Mesenchymal stem cell (in vitro differentiated cells and primary cell): ENCODE measurements at regions not wholly inside any gene's neighbourhood (a gene's known extent, or its start where the extent isn't known, plus 50 kb on each side); places are given as distances from the start of the nearest gene placed in this dataset.

Experiments
- DNase-seq: peaks from one replicate; pipeline ENCODE4 v3.0.0-alpha.2; 2013
- H2AFZ ChIP-seq: one replicate; pipeline ENCODE4 v1.6.1; 2013; ENCODE audit warnings: low read depth, mild to moderate bottlenecking, control low read depth, inconsistent platforms, low read length, moderate library complexity
- H2AK5ac ChIP-seq: 2 replicates; pipeline ENCODE4 v1.6.1; 2013; ENCODE audit warnings: low read length, moderate library complexity, mild to moderate bottlenecking, inconsistent platforms; ENCODE audit not compliant: severe bottlenecking
- H2BK120ac ChIP-seq: one replicate; pipeline ENCODE4 v1.6.1; 2013; ENCODE audit warnings: low read depth, mild to moderate bottlenecking, inconsistent platforms, low read length, moderate library complexity
- H2BK12ac ChIP-seq, 2 experiments: one replicate each; pipeline ENCODE4 v1.6.1; 2013; ENCODE audit warnings: inconsistent platforms in 2 of 2, low read length in 2 of 2, mild to moderate bottlenecking in 2 of 2, moderate library complexity in 2 of 2, control low read depth in 1 of 2
- H2BK15ac ChIP-seq: one replicate; pipeline ENCODE4 v1.6.1; 2013; ENCODE audit warnings: mild to moderate bottlenecking, low read depth, inconsistent platforms; ENCODE audit not compliant: poor library complexity, severe bottlenecking
- H2BK5ac ChIP-seq: 2 replicates; pipeline ENCODE4 v1.6.1; 2013; ENCODE audit warnings: low read depth, mild to moderate bottlenecking, low read length, control low read depth, inconsistent platforms; ENCODE audit not compliant: poor library complexity, severe bottlenecking
- H3K14ac ChIP-seq, 2 experiments: one replicate each; pipeline ENCODE4 v1.6.1; 2013; ENCODE audit warnings: inconsistent platforms in 2 of 2, low read length in 2 of 2, control low read depth in 1 of 2, mild to moderate bottlenecking in 1 of 2, moderate library complexity in 1 of 2
- H3K18ac ChIP-seq, 2 experiments: one replicate each; pipeline ENCODE4 v1.6.1; 2013; ENCODE audit warnings: inconsistent platforms in 2 of 2, low read length in 2 of 2, control low read depth in 1 of 2, low read depth in 1 of 2, mild to moderate bottlenecking in 1 of 2
- H3K23ac ChIP-seq, 2 experiments: one replicate each; pipeline ENCODE4 v1.6.1; 2013; ENCODE audit warnings: inconsistent platforms in 2 of 2, low read length in 2 of 2, mild to moderate bottlenecking in 2 of 2, moderate library complexity in 2 of 2, control low read depth in 1 of 2
- H3K27ac ChIP-seq: 2 replicates; pipeline ENCODE4 v1.5.1; 2013; ENCODE audit warnings: mild to moderate bottlenecking, moderate library complexity, low read length, control low read depth, inconsistent platforms; ENCODE audit not compliant: poor library complexity, severe bottlenecking
- H3K27me3 ChIP-seq, 2 experiments: 2 replicates each; pipeline versions ENCODE4 v1.6.1 to v1.7.0; 2013; ENCODE audit warnings: low read length in 2 of 2, mild to moderate bottlenecking in 2 of 2, moderate library complexity in 2 of 2, control low read depth in 1 of 2, inconsistent platforms in 1 of 2; ENCODE audit not compliant: control insufficient read depth in 1 of 2, insufficient read depth in 1 of 2
- H3K36me3 ChIP-seq, 2 experiments: 2 replicates each; pipeline versions ENCODE4 v1.6.1 to v1.7.0; 2013; ENCODE audit warnings: low read length in 2 of 2, control low read depth in 1 of 2, inconsistent platforms in 1 of 2, low read depth in 1 of 2, mild to moderate bottlenecking in 1 of 2; ENCODE audit not compliant: insufficient read depth in 2 of 2, control insufficient read depth in 1 of 2
- H3K4ac ChIP-seq, 2 experiments: one replicate each; pipeline ENCODE4 v1.6.1; 2013; ENCODE audit warnings: inconsistent platforms in 2 of 2, low read length in 2 of 2, mild to moderate bottlenecking in 2 of 2, moderate library complexity in 2 of 2, control low read depth in 1 of 2, low read depth in 1 of 2
- H3K4me1 ChIP-seq: 2 replicates; pipeline ENCODE4 v1.6.1; 2013; ENCODE audit warnings: low read depth, low read length, control low read depth; ENCODE audit not compliant: control insufficient read depth, insufficient read depth
- H3K4me2 ChIP-seq: 2 replicates; pipeline ENCODE4 v1.6.1; 2013; ENCODE audit warnings: low read length, mild to moderate bottlenecking, inconsistent platforms; ENCODE audit not compliant: poor library complexity, severe bottlenecking
- H3K4me3 ChIP-seq, 2 experiments: 2 replicates each; pipeline versions ENCODE4 v1.5.1 to v1.7.0; 2013; ENCODE audit warnings: low read length in 2 of 2, mild to moderate bottlenecking in 2 of 2, control low read depth in 1 of 2, low read depth in 1 of 2; ENCODE audit not compliant: insufficient read depth in 1 of 2
- H3K79me1 ChIP-seq: replicated peaks from 2 replicates; pipeline ENCODE4 v1.6.1; 2013; ENCODE audit warnings: mild to moderate bottlenecking, control low read depth, low read length, inconsistent platforms; ENCODE audit not compliant: poor library complexity, severe bottlenecking
- H3K9ac ChIP-seq: 2 replicates; pipeline ENCODE4 v1.7.0; 2013; ENCODE audit warnings: mild to moderate bottlenecking, low read length, moderate library complexity
- H3K9me3 ChIP-seq: 2 replicates; pipeline ENCODE4 v1.7.0; 2013; ENCODE audit warnings: mild to moderate bottlenecking, low read length; ENCODE audit not compliant: control insufficient read depth
- H4K8ac ChIP-seq: one replicate; pipeline ENCODE4 v1.6.1; 2013; ENCODE audit warnings: inconsistent platforms, mild to moderate bottlenecking, low read length, moderate library complexity
- H4K91ac ChIP-seq: one replicate; pipeline ENCODE4 v1.6.1; 2013; ENCODE audit warnings: mild to moderate bottlenecking, low read length, inconsistent platforms
- WGBS: methylation state at CpG from one replicate; pipeline ENCODE4 v1.1.7; 2013; ENCODE audit warnings: mixed read lengths; 5-methylcytosine and 5-hydroxymethylcytosine counted together

GRCh38 chr6:92737983-92738382 is 681.4 kb downstream of the EPHA7 start:
- no peak overlapping the region for H2BK15ac ChIP-seq
- DNase-seq: no peak
- H3K18ac ChIP-seq: no peak overlapping the region
- H4K8ac ChIP-seq: no peak overlapping the region
- H3K23ac ChIP-seq: no peak overlapping the region
- H2AFZ ChIP-seq: no peak overlapping the region
- no peak overlapping the region for H3K4ac ChIP-seq
- H3K36me3 ChIP-seq: no peaks in the 10 kb centered on the region
- 97% methylated on average over 3 of the region's 3 CpGs for WGBS
- no peak overlapping the region for H3K4me3 ChIP-seq
- no peaks in the 10 kb centered on the region for H3K4me1 ChIP-seq
- H2BK120ac ChIP-seq: no peak overlapping the region
- H4K91ac ChIP-seq: no peak overlapping the region
- no peak overlapping the region for H3K9ac ChIP-seq
- no peak overlapping the region for H3K27ac ChIP-seq
- H3K14ac ChIP-seq: no peak overlapping the region
- H3K4me2 ChIP-seq: no peak overlapping the region
- no peak overlapping the region for H2BK5ac ChIP-seq
- H3K27me3 ChIP-seq: no peaks in the 10 kb centered on the region
- no peaks in the 10 kb centered on the region for H3K79me1 ChIP-seq
- H2BK12ac ChIP-seq: no peak overlapping the region
- peaks cover 10% of the 10 kb centered on the region for H3K9me3 ChIP-seq
- H2AK5ac ChIP-seq: no peak overlapping the region

- H2BK12ac ChIP-seq: no peak overlapping the region
- H2BK5ac ChIP-seq: no peak overlapping the region
- no peak overlapping the region for H3K18ac ChIP-seq
- H3K14ac ChIP-seq: no peak overlapping the region
- H3K9ac ChIP-seq: no peak overlapping the region
- H2BK15ac ChIP-seq: no peak overlapping the region
- no peak overlapping the region for H3K27ac ChIP-seq
- H2AK5ac ChIP-seq: no peak overlapping the region
- H3K4ac ChIP-seq: no peak overlapping the region
- H3K36me3 ChIP-seq: peaks cover 0 to 6% of the 10 kb centered on the region in 2 experiments
- H2BK120ac ChIP-seq: no peak overlapping the region
- no peak for DNase-seq
- H3K23ac ChIP-seq: no peak overlapping the region
- WGBS: 98% methylated on average over 42 of the region's 45 CpGs
- no peak overlapping the region for H2AFZ ChIP-seq
- H3K4me2 ChIP-seq: no peak overlapping the region
- H3K4me1 ChIP-seq: no peaks in the 10 kb centered on the region
- H3K27me3 ChIP-seq: no peaks in the 10 kb centered on the region
- no peak overlapping the region for H3K4me3 ChIP-seq
- no peaks in the 10 kb centered on the region for H3K79me1 ChIP-seq
- H4K8ac ChIP-seq: no peak overlapping the region
- peak overlapping the region; percentile 39 for H4K91ac ChIP-seq
- H3K9me3 ChIP-seq: peaks cover 3% of the 10 kb centered on the region
These were observed 695.9 kb downstream of the EPHA7 start for GRCh38 chr6:92723390-92723931.

GRCh38 chr6:92719773-92720172 is 699.6 kb downstream of the EPHA7 start:
- H3K14ac ChIP-seq: no peak overlapping the region
- no peak overlapping the region for H3K27ac ChIP-seq
- H2BK120ac ChIP-seq: no peak overlapping the region
- H3K36me3 ChIP-seq: peaks cover 0 to 6% of the 10 kb centered on the region in 2 experiments
- H3K4me1 ChIP-seq: no peaks in the 10 kb centered on the region
- H3K4ac ChIP-seq: no peak overlapping the region
- DNase-seq: no peak
- no peak overlapping the region for H2AFZ ChIP-seq
- H3K9me3 ChIP-seq: peaks cover 3% of the 10 kb centered on the region
- no peak overlapping the region for H3K4me3 ChIP-seq
- no peaks in the 10 kb centered on the region for H3K79me1 ChIP-seq
- no peak overlapping the region for H4K8ac ChIP-seq
- no peak overlapping the region for H2BK5ac ChIP-seq
- no peak overlapping the region for H4K91ac ChIP-seq
- no peak overlapping the region for H2BK15ac ChIP-seq
- H3K9ac ChIP-seq: no peak overlapping the region
- no peak overlapping the region for H2BK12ac ChIP-seq
- H3K23ac ChIP-seq: no peak overlapping the region
- 86% methylated on average over 2 of the region's 3 CpGs for WGBS
- no peak overlapping the region for H2AK5ac ChIP-seq
- no peak overlapping the region for H3K4me2 ChIP-seq
- no peak overlapping the region for H3K18ac ChIP-seq
- no peaks in the 10 kb centered on the region for H3K27me3 ChIP-seq

- Histone ChIP-seq H3K79me1 (no peaks in the 10 kb centered on the region), H3K36me3 (no peaks in the 10 kb centered on the region), H3K4me2 (no peak overlapping the region), H3K27ac (no peak overlapping the region), H4K8ac (no peak overlapping the region), H3K18ac (no peak overlapping the region), H2AFZ (no peak overlapping the region), H2BK5ac (no peak overlapping the region), H3K4me1 (no peaks in the 10 kb centered on the region), H4K91ac (no peak overlapping the region), H3K23ac (no peak overlapping the region), H2BK15ac (no peak overlapping the region), H3K4ac (no peak overlapping the region), H2BK120ac (peak overlapping the region; percentile 49), H2AK5ac (peak overlapping the region; percentile 62), H3K27me3 (no peaks in the 10 kb centered on the region), H3K4me3 (no peak overlapping the region), H3K9me3 (no peaks in the 10 kb centered on the region), H2BK12ac (no peak overlapping the region), H3K14ac (no peak overlapping the region), H3K9ac (no peak overlapping the region)
- no peak for DNase-seq
- WGBS: 97% methylated on average over 4 of the region's 4 CpGs
These were observed 702.7 kb downstream of the EPHA7 start for GRCh38 chr6:92716638-92717037.
